Smooth muscle cell (in vitro differentiated cells): ENCODE measurements at regions not wholly inside any gene's neighbourhood (a gene's known extent, or its start where the extent isn't known, plus 50 kb on each side); places are given as distances from the start of the nearest gene placed in this dataset.

Experiments used
- DNase-seq: peaks from one replicate; lab custom pipeline; 2025; ENCODE audit not compliant: unreplicated experiment; lab: John Stamatoyannopoulos, UW
- H2AFZ ChIP-seq: fragments of 200-600 bp; sonication (generic); 2 replicates; pipeline ENCODE4 v1.6.0; 2016; ENCODE audit warnings: antibody characterized with exemption, low read depth, mild to moderate bottlenecking
- H3F3A ChIP-seq: fragments of 200-600 bp; sonication (generic); 2 replicates; pipeline ENCODE4 v1.6.0; 2017; ENCODE audit warnings: antibody characterized with exemption, low read depth
- H3K27ac ChIP-seq: fragments of 200-600 bp; sonication (generic); 2 replicates; pipeline ENCODE4 v1.5.1; 2016; ENCODE audit warnings: low read depth, mild to moderate bottlenecking
- H3K27me3 ChIP-seq: fragments of 200-600 bp; sonication (generic); 2 replicates; pipeline ENCODE4 v1.6.1; 2016; ENCODE audit warnings: low read depth, mild to moderate bottlenecking
- H3K36me3 ChIP-seq: fragments of 200-600 bp; sonication (generic); 2 replicates; pipeline ENCODE4 v1.5.1; 2016; ENCODE audit warnings: low read depth
- H3K4me1 ChIP-seq: fragments of 200-600 bp; sonication (generic); 2 replicates; pipeline ENCODE4 v1.5.1; 2016; ENCODE audit warnings: low read depth
- H3K4me2 ChIP-seq: fragments of 200-600 bp; sonication (generic); 2 replicates; pipeline ENCODE4 v1.6.0; 2016; ENCODE audit warnings: mild to moderate bottlenecking
- H3K4me3 ChIP-seq: fragments of 200-600 bp; sonication (generic); 2 replicates; pipeline ENCODE4 v1.5.1; 2016; ENCODE audit warnings: mild to moderate bottlenecking
- H3K79me2 ChIP-seq: fragments of 200-600 bp; sonication (generic); 2 replicates; pipeline ENCODE4 v1.6.0; 2016; ENCODE audit warnings: low read depth, mild to moderate bottlenecking
- H3K9ac ChIP-seq: fragments of 200-600 bp; sonication (generic); 2 replicates; pipeline ENCODE4 v1.6.0; 2016; ENCODE audit warnings: low read depth
- H3K9me3 ChIP-seq: fragments of 200-600 bp; sonication (generic); replicated peaks from 2 replicates; pipeline ENCODE4 v1.5.1; 2016; ENCODE audit warnings: low read depth
- H4K20me1 ChIP-seq: fragments of 200-600 bp; sonication (generic); 2 replicates; pipeline ENCODE4 v1.6.0; 2016; ENCODE audit warnings: low read depth
- CTCF ChIP-seq: fragments of 200-600 bp; sonication (generic); IDR thresholded peaks from 2 replicates; pipeline ENCODE4 v1.5.1; 2017; ENCODE audit warnings: borderline replicate concordance, mild to moderate bottlenecking, antibody characterized with exemption; ENCODE audit not compliant: insufficient read depth, poor library complexity, severe bottlenecking
- WGBS: methylation state at CpG from one replicate; pipeline ENCODE4 v1.1.7; 2016; ENCODE audit warnings: low lambda C conversion rate; 5-methylcytosine and 5-hydroxymethylcytosine counted together

- no peak overlapping the region for H3K4me3 ChIP-seq
- no peaks in the 10 kb centered on the region for H3K27me3 ChIP-seq
- WGBS = 39% methylated on average over 5 of the region's 5 CpGs
- no peak overlapping the region for H3K4me2 ChIP-seq
- no peaks in the 10 kb centered on the region for H4K20me1 ChIP-seq
- H3K9ac ChIP-seq = no peak overlapping the region
- H3K4me1 ChIP-seq = no peaks in the 10 kb centered on the region
- no peak for DNase-seq
- no peaks in the 10 kb centered on the region for H3K9me3 ChIP-seq
- no peaks in the 10 kb centered on the region for H3K36me3 ChIP-seq
- no peaks in the 10 kb centered on the region for H3F3A ChIP-seq
- peak overlapping the region; percentile 45 for H3K27ac ChIP-seq
- no peak overlapping the region for H2AFZ ChIP-seq
- no peaks in the 10 kb centered on the region for H3K79me2 ChIP-seq
- no peak for TF ChIP-seq CTCF
Observed at GRCh38 chr12:127650626-127651025, 616.3 kb upstream of the TMEM132C start.

- Histone ChIP-seq H3K4me3 (no peak overlapping the region), H3K79me2 (no peaks in the 10 kb centered on the region), H4K20me1 (no peaks in the 10 kb centered on the region), H3K4me2 (no peak overlapping the region), H3K9ac (no peak overlapping the region), H2AFZ (no peak overlapping the region), H3K36me3 (no peaks in the 10 kb centered on the region), H3K27me3 (no peaks in the 10 kb centered on the region), H3K27ac (no peak overlapping the region), H3K9me3 (no peaks in the 10 kb centered on the region), H3K4me1 (no peaks in the 10 kb centered on the region), H3F3A (no peaks in the 10 kb centered on the region)
- no peak for TF ChIP-seq CTCF
- DNase-seq = no peak
- 97% methylated on average over 4 of the region's 4 CpGs for WGBS
Observed at GRCh38 chr12:127652281-127652680, 614.7 kb upstream of the TMEM132C start.

- Histone ChIP-seq H3K36me3 (no peaks in the 10 kb centered on the region), H3K4me2 (no peak overlapping the region), H2AFZ (no peak overlapping the region), H3K79me2 (no peaks in the 10 kb centered on the region), H3K9me3 (no peaks in the 10 kb centered on the region), H3K4me1 (no peaks in the 10 kb centered on the region), H3F3A (no peaks in the 10 kb centered on the region), H3K4me3 (no peak overlapping the region), H4K20me1 (no peaks in the 10 kb centered on the region), H3K9ac (no peak overlapping the region), H3K27me3 (no peaks in the 10 kb centered on the region), H3K27ac (no peak overlapping the region)
- TF ChIP-seq CTCF = no peak
- WGBS = 90% methylated on average over 10 of the region's 10 CpGs
- no peak for DNase-seq
Observed at GRCh38 chr12:127654383-127654985, 612.5 kb upstream of the TMEM132C start.

GRCh38 chr12:127655691-127656090 lies 611.3 kb upstream of the TMEM132C start:
- Histone ChIP-seq H3F3A (no peaks in the 10 kb centered on the region), H3K36me3 (no peaks in the 10 kb centered on the region), H3K9me3 (no peaks in the 10 kb centered on the region), H3K79me2 (no peaks in the 10 kb centered on the region), H3K27ac (peak overlapping the region; percentile 66), H2AFZ (no peak overlapping the region), H3K4me2 (no peak overlapping the region), H3K9ac (no peak overlapping the region), H3K4me3 (no peak overlapping the region), H4K20me1 (no peaks in the 10 kb centered on the region), H3K4me1 (no peaks in the 10 kb centered on the region), H3K27me3 (peaks cover 4% of the 10 kb centered on the region)
- DNase-seq = no peak
- TF ChIP-seq CTCF = no peak
- 61% methylated on average over 3 of the region's 3 CpGs for WGBS
